ENCODE measurements at regions not wholly inside any gene's neighbourhood (a gene's known extent, or its start where the extent isn't known, plus 50 kb on each side); places are given as distances from the start of the nearest gene placed in this dataset.

DNA sequence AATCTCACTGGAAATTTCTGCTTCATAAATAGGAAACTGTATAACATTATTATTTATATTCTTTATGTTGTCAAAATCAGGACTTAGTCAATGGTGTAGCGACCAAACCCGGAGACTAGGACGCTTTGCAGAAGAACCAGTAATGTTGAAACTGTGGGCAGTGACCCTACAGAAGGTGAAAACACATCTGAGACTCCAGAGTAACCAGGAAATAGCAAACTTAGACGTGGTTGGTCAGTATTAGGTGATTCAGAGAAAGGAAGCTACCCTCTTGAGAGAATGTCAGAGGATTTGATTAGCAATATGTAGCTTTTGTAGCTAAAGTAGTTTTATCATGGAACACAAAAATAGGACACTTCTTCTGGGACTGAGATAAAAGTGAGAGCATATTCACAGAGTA lies 381.9 kb downstream of the SLC16A7 start:
- TF ChIP-seq JUN (IDR thresholded peaks at IDR 0.05; ENCODE audit: low read depth, low read length) = no peak
- TF ChIP-seq CTBP2 (IDR thresholded peaks at IDR 0.05; ENCODE audit: borderline replicate concordance, insufficient read depth, insufficient read length, low read length) = no peak
- TF ChIP-seq GTF2F1 (IDR thresholded peaks at IDR 0.05; ENCODE audit: borderline replicate concordance, low read depth, low read length) = no peak
- TF ChIP-seq, protein P1, sequence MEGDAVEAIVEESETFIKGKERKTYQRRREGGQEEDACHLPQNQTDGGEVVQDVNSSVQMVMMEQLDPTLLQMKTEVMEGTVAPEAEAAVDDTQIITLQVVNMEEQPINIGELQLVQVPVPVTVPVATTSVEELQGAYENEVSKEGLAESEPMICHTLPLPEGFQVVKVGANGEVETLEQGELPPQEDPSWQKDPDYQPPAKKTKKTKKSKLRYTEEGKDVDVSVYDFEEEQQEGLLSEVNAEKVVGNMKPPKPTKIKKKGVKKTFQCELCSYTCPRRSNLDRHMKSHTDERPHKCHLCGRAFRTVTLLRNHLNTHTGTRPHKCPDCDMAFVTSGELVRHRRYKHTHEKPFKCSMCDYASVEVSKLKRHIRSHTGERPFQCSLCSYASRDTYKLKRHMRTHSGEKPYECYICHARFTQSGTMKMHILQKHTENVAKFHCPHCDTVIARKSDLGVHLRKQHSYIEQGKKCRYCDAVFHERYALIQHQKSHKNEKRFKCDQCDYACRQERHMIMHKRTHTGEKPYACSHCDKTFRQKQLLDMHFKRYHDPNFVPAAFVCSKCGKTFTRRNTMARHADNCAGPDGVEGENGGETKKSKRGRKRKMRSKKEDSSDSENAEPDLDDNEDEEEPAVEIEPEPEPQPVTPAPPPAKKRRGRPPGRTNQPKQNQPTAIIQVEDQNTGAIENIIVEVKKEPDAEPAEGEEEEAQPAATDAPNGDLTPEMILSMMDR (IDR thresholded peaks at IDR 0.05; ENCODE audit: control extremely low read depth in 1 of 3, insufficient read depth in 1 of 3, low read depth in 1 of 3, low read length in 3 of 3) = no peak
- no peak for TF ChIP-seq BCL11A (IDR thresholded peaks at IDR 0.05; ENCODE audit: low read depth in 2 of 2, low read length in 2 of 2)
- ChIA-PET CTCF (ENCODE audit: partially characterized antibody) (interaction anchor here (0.7 to 1.2 kb wide), 3 partner anchors 12 to 141 kb away, joined by 3 read pairs; no protein-coding TSS in a partner anchor), POLR2A (ENCODE audit: partially characterized antibody) (no interaction called here)
- Histone ChIP-seq H3K79me2 (ENCODE audit: control insufficient read depth in 1 of 2, insufficient read depth in 2 of 2, low read length in 2 of 2) (no peaks in the 10 kb centered on the region), H3K36me3 (ENCODE audit: control insufficient read depth in 2 of 4, insufficient read depth in 4 of 4, low read length in 3 of 4) (no peaks in the 10 kb centered on the region), H3K18ac (ENCODE audit: extremely low read depth, low read length) (no peak overlapping the region), H3K4me2 (ENCODE audit: insufficient read depth in 1 of 2, low read depth in 2 of 2, low read length in 2 of 2) (no peak overlapping the region), H2BK5ac (ENCODE audit: low read depth, low read length) (no peak overlapping the region), H2AK5ac (ENCODE audit: low read depth, low read length) (no peak overlapping the region), H4K8ac (ENCODE audit: extremely low read depth, insufficient read depth, low read length) (no peak overlapping the region), H3K23ac (ENCODE audit: insufficient read length) (no peak overlapping the region), H2BK120ac (replicated peaks; ENCODE audit: low read depth, low read length) (no peak overlapping the region), H3K4me3 (ENCODE audit: extremely low read depth in 1 of 4, insufficient read depth in 2 of 4, low read depth in 3 of 4, low read length in 4 of 4) (no peak overlapping the region), H4K20me1 (replicated peaks in 1 of 2; ENCODE audit: control insufficient read depth in 1 of 2, insufficient read depth in 2 of 2, low read length in 2 of 2) (no peaks in the 10 kb centered on the region), H4K5ac (ENCODE audit: insufficient read length, low read depth, low read length) (no peak overlapping the region), H3K9ac (replicated peaks in 1 of 4; ENCODE audit: extremely low read depth in 1 of 4, low read depth in 3 of 4, low read length in 3 of 4) (no peak overlapping the region), H2AFZ (ENCODE audit: low read length) (no peak overlapping the region), H4K91ac (replicated peaks; ENCODE audit: insufficient read length, low read length) (no peak overlapping the region), H3K79me1 (ENCODE audit: low read depth, low read length) (no peaks in the 10 kb centered on the region), H2BK15ac (ENCODE audit: low read length) (no peak overlapping the region), H3K14ac (ENCODE audit: insufficient read length) (no peak overlapping the region), H3K23me2 (ENCODE audit: low read depth, low read length) (no peaks in the 10 kb centered on the region), H3K9me3 (ENCODE audit: insufficient read depth in 2 of 2, low read depth in 1 of 2, low read length in 1 of 2) (no peaks in the 10 kb centered on the region), H3K4me1 (replicated peaks in 1 of 4; ENCODE audit: control insufficient read depth in 3 of 4, insufficient read depth in 4 of 4, low read length in 3 of 4) (no peaks in the 10 kb centered on the region), H3K4ac (replicated peaks; ENCODE audit: insufficient read length, low read depth, low read length) (no peak overlapping the region), H3K56ac (replicated peaks; ENCODE audit: insufficient read length, low read depth, low read length) (no peak overlapping the region), H3K27me3 (replicated peaks in 1 of 4; ENCODE audit: control insufficient read depth in 3 of 4, extremely low read depth in 1 of 4, insufficient read depth in 3 of 4, low read length in 3 of 4) (no peaks in the 10 kb centered on the region), H3K27ac (ENCODE audit: low read depth, low read length) (no peak overlapping the region), H2BK12ac (ENCODE audit: low read depth, low read length) (no peak overlapping the region), H2BK20ac (ENCODE audit: low read length) (no peak overlapping the region)
- no peak for DNase-seq (ENCODE audit: low read depth in 1 of 2, low spot score in 2 of 2)
- FAIRE-seq = no peak
- 65% methylated on average over 4 of the region's 4 CpGs; no CpG with 5 or more reads in 1 of the 2 experiments for WGBS, 2 experiments (ENCODE audit: extremely low coverage in 1 of 2, insufficient coverage in 1 of 2, insufficient read length in 1 of 2, insufficient replicate concordance in 2 of 2, low coverage in 1 of 2, low lambda C conversion rate in 2 of 2, missing lambda C conversion rate in 1 of 2)
